ENCODE measurements at regions not wholly inside any gene's neighbourhood (a gene's known extent, or its start where the extent isn't known, plus 50 kb on each side); places are given as distances from the start of the nearest gene placed in this dataset.

GRCh38 chr2:147520817-147521216 is 324.0 kb upstream of the ACVR2A start:
- no peak for TF ChIP-seq CTCF (IDR thresholded peaks at IDR 0.05)
- no peak for TF ChIP-seq EP300 (IDR thresholded peaks at IDR 0.05)
- no peak for TF ChIP-seq POLR2AphosphoS5 (IDR thresholded peaks at IDR 0.05)
- no peak for TF ChIP-seq POLR2A (IDR thresholded peaks at IDR 0.05)

Measured in suprapubic skin (tissue), 4 donors.